ENCODE measurements at regions not wholly inside any gene's neighbourhood (a gene's known extent, or its start where the extent isn't known, plus 50 kb on each side); places are given as distances from the start of the nearest gene placed in this dataset.

DNA sequence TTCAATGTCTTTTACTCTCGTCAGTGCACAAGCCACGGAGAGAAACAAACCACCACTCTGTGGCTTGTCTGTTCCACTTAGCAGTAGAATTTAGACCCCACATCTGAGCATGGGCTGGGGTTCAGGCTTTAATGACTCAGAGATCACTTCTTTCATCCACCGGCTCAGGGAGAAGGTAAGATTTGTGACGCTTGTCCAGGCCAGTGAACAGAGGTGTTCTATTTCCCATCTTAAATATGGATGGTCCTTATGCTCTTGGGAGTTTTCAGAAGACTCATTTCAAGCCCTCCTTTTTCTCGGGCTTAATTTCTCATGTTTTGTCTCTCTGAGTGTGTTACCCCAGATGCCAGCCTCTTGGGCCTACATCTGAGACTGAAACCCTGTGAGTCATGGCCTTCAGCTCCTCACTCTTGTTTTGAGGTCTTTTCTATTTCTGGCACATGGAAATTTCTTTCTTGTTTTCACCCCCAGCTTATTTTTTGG is 127.4 kb upstream of the SFRP2 start:
- DNase-seq: no peak
- no peaks in the 10 kb centered on the region; the same call in 1 of the 2 replicates for H3K27me3 ChIP-seq (replicated peaks; ENCODE audit: control insufficient read depth, insufficient read depth, low read length)
- H3K36me3 ChIP-seq (ENCODE audit: control insufficient read depth, insufficient read depth, low read length): no peaks in the 10 kb centered on the region
- no peaks in the 10 kb centered on the region for H3K9me3 ChIP-seq
- Mint-ChIP-seq H3K27me3 (ENCODE audit: insufficient read depth, unreplicated experiment) (peaks cover 2% of the 10 kb centered on the region), H3K9me3 (ENCODE audit: unreplicated experiment) (no peaks in the 10 kb centered on the region), H3K27ac (ENCODE audit: unreplicated experiment) (no peak overlapping the region), H3K4me3 (ENCODE audit: unreplicated experiment) (no peak overlapping the region), H3K36me3 (ENCODE audit: insufficient read depth, unreplicated experiment) (no peaks in the 10 kb centered on the region), H3K4me1 (ENCODE audit: low read depth, unreplicated experiment) (no peaks in the 10 kb centered on the region)
- BruUV-seq (replicated peaks): no TSS peak
- no peak overlapping the region for H3K4me3 ChIP-seq (ENCODE audit: low read depth, low read length)
- no peaks in the 10 kb centered on the region for H3K4me1 ChIP-seq
- TF ChIP-seq CTCF (IDR thresholded peaks at IDR 0.05; ENCODE audit: insufficient read depth in 1 of 2, low read depth in 1 of 2, low read length in 1 of 2, severe bottlenecking in 1 of 2, unreplicated experiment in 1 of 2): no peak
- intact Hi-C loops (cut with micrococcal nuclease; ENCODE audit: unreplicated experiment): no loop called here
- ChIA-PET CTCF (no interaction called here), POLR2A (no interaction called here)

GRCh38 chr4:153912301-153912700 is 123.4 kb upstream of the SFRP2 start:
- Histone ChIP-seq H3K4me1 (no peaks in the 10 kb centered on the region), H3K9me3 (no peaks in the 10 kb centered on the region), H3K36me3 (ENCODE audit: control insufficient read depth, insufficient read depth, low read length) (no peaks in the 10 kb centered on the region), H3K4me3 (ENCODE audit: low read depth, low read length) (no peak overlapping the region), H3K27me3 (replicated peaks; ENCODE audit: control insufficient read depth, insufficient read depth, low read length) (no peaks in the 10 kb centered on the region)
- no TSS peak for BruUV-seq (replicated peaks)
- POLR2A ChIA-PET: no interaction called here
- Mint-ChIP-seq H3K27me3 (ENCODE audit: insufficient read depth, unreplicated experiment) (peaks cover 6% of the 10 kb centered on the region), H3K4me3 (ENCODE audit: unreplicated experiment) (no peak overlapping the region), H3K4me1 (ENCODE audit: low read depth, unreplicated experiment) (no peaks in the 10 kb centered on the region), H3K9me3 (ENCODE audit: unreplicated experiment) (no peaks in the 10 kb centered on the region), H3K36me3 (ENCODE audit: insufficient read depth, unreplicated experiment) (no peaks in the 10 kb centered on the region), H3K27ac (ENCODE audit: unreplicated experiment) (no peak overlapping the region)
- no peak for TF ChIP-seq CTCF (IDR thresholded peaks at IDR 0.05; ENCODE audit: insufficient read depth in 1 of 2, low read depth in 1 of 2, low read length in 1 of 2, severe bottlenecking in 1 of 2, unreplicated experiment in 1 of 2)
- CTCF ChIA-PET: interaction anchor here (0.6 kb wide), 1 partner anchor 13 kb away, joined by 3 read pairs; no protein-coding TSS in a partner anchor
- no peak for DNase-seq
- intact Hi-C loops (cut with micrococcal nuclease; ENCODE audit: unreplicated experiment): no loop called here

GRCh38 chr4:153909672-153910071 is 120.8 kb upstream of the SFRP2 start:
- Histone ChIP-seq H3K4me3 (ENCODE audit: low read depth, low read length) (no peak overlapping the region), H3K4me1 (no peaks in the 10 kb centered on the region), H3K36me3 (ENCODE audit: control insufficient read depth, insufficient read depth, low read length) (no peaks in the 10 kb centered on the region), H3K9me3 (no peaks in the 10 kb centered on the region), H3K27me3 (replicated peaks; ENCODE audit: control insufficient read depth, insufficient read depth, low read length) (no peaks in the 10 kb centered on the region)
- Mint-ChIP-seq H3K36me3 (ENCODE audit: insufficient read depth, unreplicated experiment) (no peaks in the 10 kb centered on the region), H3K27ac (ENCODE audit: unreplicated experiment) (no peak overlapping the region), H3K9me3 (ENCODE audit: unreplicated experiment) (no peaks in the 10 kb centered on the region), H3K4me3 (ENCODE audit: unreplicated experiment) (no peak overlapping the region), H3K4me1 (ENCODE audit: low read depth, unreplicated experiment) (no peaks in the 10 kb centered on the region), H3K27me3 (ENCODE audit: insufficient read depth, unreplicated experiment) (peaks cover 11% of the 10 kb centered on the region)
- DNase-seq: no peak
- TF ChIP-seq CTCF (IDR thresholded peaks at IDR 0.05; ENCODE audit: insufficient read depth in 1 of 2, low read depth in 1 of 2, low read length in 1 of 2, severe bottlenecking in 1 of 2, unreplicated experiment in 1 of 2): no peak
- intact Hi-C loops (cut with micrococcal nuclease; ENCODE audit: unreplicated experiment): no loop called here
- BruUV-seq (replicated peaks): no TSS peak
- POLR2A ChIA-PET: no interaction called here
- CTCF ChIA-PET: no interaction called here

Data from Caco-2 (cell line).